ENCODE measurements at regions not wholly inside any gene's neighbourhood (a gene's known extent, or its start where the extent isn't known, plus 50 kb on each side); places are given as distances from the start of the nearest gene placed in this dataset.

- no peak overlapping the region for H3K4me3 ChIP-seq
- intact Hi-C loops (cut with DNase I; ENCODE audit: low total_unique reads): no loop called here
Measured at GRCh38 chr12:86621957-86622356, 365.8 kb upstream of the MGAT4C start.

GRCh38 chr12:86613311-86613710 is 357.1 kb upstream of the MGAT4C start:
- Histone ChIP-seq H3K4me3 (no peak overlapping the region), H3K27ac (no peak overlapping the region), H3K36me3 (no peaks in the 10 kb centered on the region), H3K27me3 (replicated peaks in 1 of 7) (no peaks in the 10 kb centered on the region), H3K4me1 (no peaks in the 10 kb centered on the region), H3K9me3 (no peaks in the 10 kb centered on the region)
- intact Hi-C loops (cut with DNase I; ENCODE audit: low total_unique reads): no loop called here
- WGBS, 5 donors: 19 to 40% (median 32%) methylated on average over 1 of the region's 1 CpG
- TF ChIP-seq POLR2A (IDR thresholded peaks at IDR 0.05) (no peak), POLR2AphosphoS5 (IDR thresholded peaks at IDR 0.05) (no peak), CTCF (IDR thresholded peaks at IDR 0.05 in 8 of 11, conservative IDR thresholded peaks at IDR 0.05 in 3 of 11) (no peak)
- no peak for DNase-seq

More at GRCh38 chr12:86621957-86622356, 365.8 kb upstream of the MGAT4C start:
- 67 to 72% (median 70%) methylated on average over 2 of the region's 2 CpGs for WGBS, 5 donors
- no peaks in the 10 kb centered on the region for H3K4me1 ChIP-seq
- no peak overlapping the region for H3K27ac ChIP-seq
- DNase-seq: no peak
- no peak for TF ChIP-seq CTCF (IDR thresholded peaks at IDR 0.05 in 8 of 11, conservative IDR thresholded peaks at IDR 0.05 in 3 of 11)
- TF ChIP-seq POLR2A (IDR thresholded peaks at IDR 0.05): no peak
- TF ChIP-seq POLR2AphosphoS5 (IDR thresholded peaks at IDR 0.05): no peak
- peaks cover 0 to 52% (median 40%) of the 10 kb centered on the region in 8 donors for H3K9me3 ChIP-seq
- no peaks in the 10 kb centered on the region for H3K27me3 ChIP-seq (replicated peaks in 1 of 7)
- no peaks in the 10 kb centered on the region for H3K36me3 ChIP-seq

- intact Hi-C loops (cut with DNase I; ENCODE audit: low total_unique reads): no loop called here
- DNase-seq: no peak
- H3K36me3 ChIP-seq: no peaks in the 10 kb centered on the region
Measured at GRCh38 chr12:86608638-86609037, 352.4 kb upstream of the MGAT4C start.

More at GRCh38 chr12:86608638-86609037, 352.4 kb upstream of the MGAT4C start:
- no peak overlapping the region for H3K4me3 ChIP-seq
- no peaks in the 10 kb centered on the region for H3K27me3 ChIP-seq (replicated peaks in 1 of 7)
- H3K4me1 ChIP-seq: no peaks in the 10 kb centered on the region
- no peak overlapping the region for H3K27ac ChIP-seq
- H3K9me3 ChIP-seq: no peaks in the 10 kb centered on the region
- TF ChIP-seq POLR2A (IDR thresholded peaks at IDR 0.05): no peak
- no peak for TF ChIP-seq POLR2AphosphoS5 (IDR thresholded peaks at IDR 0.05)
- no peak for TF ChIP-seq CTCF (IDR thresholded peaks at IDR 0.05 in 8 of 11, conservative IDR thresholded peaks at IDR 0.05 in 3 of 11)
